Kidney epithelial cell (primary cell): ENCODE measurements at regions not wholly inside any gene's neighbourhood (a gene's known extent, or its start where the extent isn't known, plus 50 kb on each side); places are given as distances from the start of the nearest gene placed in this dataset.

Experiments
- DNase-seq: peaks from one replicate; pipeline ENCODE4 v3.0.0-alpha.2; 2010; ENCODE audit warnings: low read depth
- H3K27me3 ChIP-seq: 2 replicates; pipeline ENCODE4 v1.6.0; 2011; ENCODE audit warnings: low read length; ENCODE audit not compliant: control insufficient read depth, insufficient read depth
- H3K36me3 ChIP-seq: 2 replicates; pipeline ENCODE4 v1.5.1; 2011; ENCODE audit warnings: low read length; ENCODE audit not compliant: control insufficient read depth, insufficient read depth
- H3K4me3 ChIP-seq: 2 replicates; pipeline ENCODE4 v1.5.1; 2011; ENCODE audit warnings: low read depth, mild to moderate bottlenecking, control low read depth, low read length
- TF ChIP-seq, protein P1 (sequence below): IDR thresholded peaks from 2 replicates; pipeline ENCODE4 v1.5.1; 2011; ENCODE audit warnings: mild to moderate bottlenecking, moderate library complexity, low read length, control low read depth, inconsistent platforms; ENCODE audit not compliant: insufficient read depth, poor library complexity, severe bottlenecking

DNA sequence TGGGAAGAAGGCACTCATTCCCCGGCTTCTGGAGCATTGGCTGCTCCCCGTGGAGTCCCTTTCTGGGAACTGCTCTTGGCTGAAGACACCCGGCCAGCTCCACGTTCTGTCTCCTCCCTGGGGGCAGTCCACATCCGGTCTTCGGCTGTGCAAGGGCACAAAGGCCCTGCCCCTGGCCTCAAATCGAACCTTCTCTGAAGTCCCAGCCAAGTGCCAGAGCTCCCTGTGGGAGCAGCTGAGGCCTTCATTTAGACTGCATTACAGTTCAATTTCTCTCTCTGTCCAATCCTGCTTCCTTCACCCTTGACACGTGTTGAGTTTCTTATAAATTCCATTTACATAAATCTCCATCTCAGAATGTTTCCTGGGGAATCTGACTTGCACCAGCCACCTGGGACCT, 132.9 kb upstream of the POU3F1 start:
- DNase-seq = no peak
- Histone ChIP-seq H3K4me3 (no peak overlapping the region), H3K27me3 (peaks cover 2% of the 10 kb centered on the region), H3K36me3 (no peaks in the 10 kb centered on the region)
- TF ChIP-seq, protein P1, sequence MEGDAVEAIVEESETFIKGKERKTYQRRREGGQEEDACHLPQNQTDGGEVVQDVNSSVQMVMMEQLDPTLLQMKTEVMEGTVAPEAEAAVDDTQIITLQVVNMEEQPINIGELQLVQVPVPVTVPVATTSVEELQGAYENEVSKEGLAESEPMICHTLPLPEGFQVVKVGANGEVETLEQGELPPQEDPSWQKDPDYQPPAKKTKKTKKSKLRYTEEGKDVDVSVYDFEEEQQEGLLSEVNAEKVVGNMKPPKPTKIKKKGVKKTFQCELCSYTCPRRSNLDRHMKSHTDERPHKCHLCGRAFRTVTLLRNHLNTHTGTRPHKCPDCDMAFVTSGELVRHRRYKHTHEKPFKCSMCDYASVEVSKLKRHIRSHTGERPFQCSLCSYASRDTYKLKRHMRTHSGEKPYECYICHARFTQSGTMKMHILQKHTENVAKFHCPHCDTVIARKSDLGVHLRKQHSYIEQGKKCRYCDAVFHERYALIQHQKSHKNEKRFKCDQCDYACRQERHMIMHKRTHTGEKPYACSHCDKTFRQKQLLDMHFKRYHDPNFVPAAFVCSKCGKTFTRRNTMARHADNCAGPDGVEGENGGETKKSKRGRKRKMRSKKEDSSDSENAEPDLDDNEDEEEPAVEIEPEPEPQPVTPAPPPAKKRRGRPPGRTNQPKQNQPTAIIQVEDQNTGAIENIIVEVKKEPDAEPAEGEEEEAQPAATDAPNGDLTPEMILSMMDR = no peak

DNA sequence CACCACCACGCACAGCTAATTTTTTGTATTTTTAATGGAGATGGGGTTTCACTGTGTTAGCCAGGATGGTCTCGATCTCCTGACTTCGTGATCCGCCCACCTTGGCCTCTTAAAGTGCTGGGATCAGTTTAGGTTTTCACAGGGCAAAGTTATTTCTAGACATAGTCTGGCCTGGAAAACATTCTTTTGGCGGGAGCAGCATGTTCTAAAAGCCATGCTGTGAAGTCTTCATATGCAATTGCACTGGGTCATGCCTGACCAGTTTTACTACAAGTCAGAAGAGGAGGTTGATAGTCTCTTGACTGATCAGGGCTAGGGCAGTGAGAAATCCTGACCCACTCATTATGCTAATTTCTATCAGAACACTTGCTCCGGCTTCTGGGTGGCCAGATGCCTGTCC, 131.6 kb upstream of the POU3F1 start:
- H3K36me3 ChIP-seq = no peaks in the 10 kb centered on the region
- TF ChIP-seq, protein P1 = no peak
- DNase-seq = no peak
- H3K27me3 ChIP-seq = peaks cover 2% of the 10 kb centered on the region
- no peak overlapping the region for H3K4me3 ChIP-seq

DNA sequence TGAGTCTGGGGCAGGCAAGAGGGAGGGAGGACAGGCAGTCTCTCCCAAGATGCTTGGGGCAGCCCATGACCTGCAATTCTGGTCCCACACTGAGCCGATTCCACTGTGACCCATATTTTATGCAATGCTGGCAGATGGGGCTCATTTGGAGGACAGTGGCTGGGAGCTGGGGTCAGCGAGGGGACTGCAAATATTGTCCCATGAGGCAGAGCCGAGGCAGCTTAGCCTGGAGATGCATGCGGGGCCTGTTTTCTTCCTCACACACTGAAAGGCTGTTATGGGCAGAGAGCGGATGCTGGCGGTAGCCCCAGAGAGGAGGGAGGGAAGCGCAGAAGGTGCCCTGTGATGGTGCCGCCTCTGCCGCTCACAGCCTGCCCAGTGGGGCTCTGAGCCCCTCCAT, 128.5 kb upstream of the POU3F1 start:
- Histone ChIP-seq H3K4me3 (no peak overlapping the region), H3K27me3 (peaks cover 2% of the 10 kb centered on the region), H3K36me3 (no peaks in the 10 kb centered on the region)
- TF ChIP-seq, protein P1 = no peak
- DNase-seq = no peak

DNA sequence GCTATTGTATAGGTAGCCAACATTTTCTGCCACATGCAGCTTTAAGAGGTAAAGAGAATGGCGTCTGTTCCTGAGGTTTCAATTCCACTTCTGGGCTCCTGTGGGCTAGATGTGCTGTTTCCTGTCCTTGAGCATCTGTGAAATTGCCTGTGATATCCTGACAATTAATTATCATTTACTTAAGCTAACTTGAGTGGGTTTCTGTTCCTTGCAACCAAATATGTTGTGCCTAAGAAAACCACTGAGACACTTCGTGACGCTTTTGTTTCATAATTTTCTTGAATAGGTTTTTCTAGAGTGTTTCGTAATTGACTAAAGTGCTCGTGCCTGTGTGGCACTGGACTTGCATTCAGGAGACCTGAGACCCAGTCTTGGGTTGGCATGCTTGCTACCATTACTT, 127.3 kb upstream of the POU3F1 start:
- Histone ChIP-seq H3K4me3 (no peak overlapping the region), H3K36me3 (no peaks in the 10 kb centered on the region), H3K27me3 (peaks cover 2% of the 10 kb centered on the region)
- DNase-seq = no peak
- TF ChIP-seq, protein P1 = no peak

DNA sequence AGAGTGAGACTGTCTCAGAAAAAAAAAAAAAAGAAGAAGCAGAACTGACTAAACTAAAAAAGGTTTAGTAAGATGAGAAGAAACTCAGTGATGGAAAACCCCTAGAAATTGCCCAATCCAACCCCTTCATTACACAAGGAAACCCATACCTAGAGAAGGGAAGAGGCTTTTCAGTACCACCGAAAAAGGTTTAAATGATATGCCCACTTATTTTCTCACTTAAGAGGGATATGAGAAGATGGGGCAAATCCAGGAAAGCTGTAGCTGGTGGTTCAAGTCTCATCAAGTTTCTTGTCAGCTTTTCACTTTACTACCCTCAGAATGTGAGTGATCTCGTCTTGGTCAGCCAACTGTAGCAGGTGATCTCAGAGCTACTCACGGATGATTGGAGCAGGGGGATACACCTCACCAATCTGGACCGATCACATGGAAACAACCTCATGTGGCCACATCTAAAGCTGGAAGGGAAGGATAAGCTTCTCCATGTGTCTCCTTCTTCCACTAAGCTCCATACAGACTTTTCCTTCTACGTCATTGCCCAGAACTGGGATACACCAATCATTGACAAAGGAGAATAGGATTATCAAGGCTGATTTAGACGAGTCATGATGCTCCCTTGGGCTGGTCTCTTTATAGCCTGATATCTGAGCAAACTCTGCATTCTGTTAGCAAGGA, 126.7 kb upstream of the POU3F1 start:
- Histone ChIP-seq H3K36me3 (no peaks in the 10 kb centered on the region), H3K4me3 (no peak overlapping the region), H3K27me3 (peaks cover under 1% of the 10 kb centered on the region)
- TF ChIP-seq, protein P1 = no peak
- DNase-seq = no peak

GRCh38 chr1:38169121-38169520, 122.5 kb upstream of the POU3F1 start:
- TF ChIP-seq, protein P1 = no peak
- no peak for DNase-seq
- peaks cover 5% of the 10 kb centered on the region for H3K27me3 ChIP-seq
- H3K4me3 ChIP-seq = no peak overlapping the region
- no peaks in the 10 kb centered on the region for H3K36me3 ChIP-seq
